ENCODE measurements at regions not wholly inside any gene's neighbourhood (a gene's known extent, or its start where the extent isn't known, plus 50 kb on each side); places are given as distances from the start of the nearest gene placed in this dataset.

DNA sequence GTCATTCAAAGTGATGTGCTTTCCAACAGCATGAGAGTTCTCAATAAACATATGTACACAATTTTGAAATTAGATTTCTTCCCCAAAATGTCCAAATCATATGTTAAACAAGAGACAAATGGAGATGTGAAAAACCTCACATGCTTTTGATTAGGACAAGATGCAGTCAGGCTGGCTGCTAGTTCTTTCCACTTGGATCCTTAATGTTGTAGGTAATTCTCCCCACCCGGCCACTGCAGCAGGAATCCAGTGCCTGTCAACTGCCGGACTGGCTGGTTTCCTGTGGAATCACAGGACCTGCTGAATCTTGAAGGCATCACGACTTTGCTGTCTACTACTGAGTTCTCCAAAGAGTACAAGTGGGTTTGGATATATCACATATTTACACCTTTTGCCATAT is 138.6 kb upstream of the AKR1E2 start:
- DNase-seq: no peak

DNA sequence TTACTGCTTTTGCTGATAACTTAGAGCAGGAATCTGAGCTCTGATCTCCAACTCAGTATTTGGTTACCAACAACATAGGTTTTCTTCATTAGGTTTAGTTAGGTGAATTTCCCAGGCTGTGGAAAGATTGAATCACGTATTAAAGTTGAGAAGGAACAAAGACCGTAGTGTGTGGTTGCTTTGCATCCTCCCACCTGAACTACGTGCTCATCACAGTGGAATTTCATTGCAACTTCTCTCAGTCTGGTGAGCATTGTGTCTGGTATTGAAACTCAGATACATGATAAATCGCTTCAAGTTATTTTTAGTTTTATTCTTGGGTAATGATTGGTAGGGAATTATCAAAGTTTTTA is 139.4 kb upstream of the AKR1E2 start:
- no peak for DNase-seq

DNA sequence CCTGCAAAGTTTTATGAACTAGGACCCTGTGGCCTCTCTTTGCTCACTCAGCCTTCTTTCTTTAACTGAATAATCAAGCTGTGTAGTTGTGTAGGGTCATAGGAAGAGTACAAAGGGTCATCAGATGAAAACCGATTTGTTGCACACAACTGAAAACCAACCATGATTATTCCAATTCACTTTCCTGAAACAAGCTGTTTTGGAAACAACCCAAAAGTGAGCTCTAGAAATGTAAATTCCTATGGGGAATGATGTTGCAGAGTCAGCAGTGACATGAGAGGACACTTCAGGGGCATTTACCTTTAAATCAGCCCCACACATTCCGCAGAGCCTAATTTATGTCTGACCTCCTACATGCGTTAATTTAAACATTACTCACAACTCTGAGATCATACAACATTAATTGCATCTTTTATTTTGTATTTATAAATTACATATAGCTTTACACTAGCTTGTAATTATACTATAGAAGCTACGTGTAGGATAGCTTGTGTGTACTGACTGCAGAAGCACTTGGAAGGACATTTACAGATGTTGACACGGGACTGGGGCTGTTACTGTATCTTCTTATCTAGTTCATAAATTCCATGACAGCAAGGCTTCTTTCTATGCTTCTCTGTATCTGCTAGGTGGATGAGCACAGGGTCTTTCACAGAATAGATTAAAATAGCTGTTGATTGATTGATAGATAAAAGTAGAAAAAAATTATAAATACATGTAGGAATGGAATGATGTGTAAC is 139.9 kb upstream of the AKR1E2 start:
- no peak for DNase-seq

DNA sequence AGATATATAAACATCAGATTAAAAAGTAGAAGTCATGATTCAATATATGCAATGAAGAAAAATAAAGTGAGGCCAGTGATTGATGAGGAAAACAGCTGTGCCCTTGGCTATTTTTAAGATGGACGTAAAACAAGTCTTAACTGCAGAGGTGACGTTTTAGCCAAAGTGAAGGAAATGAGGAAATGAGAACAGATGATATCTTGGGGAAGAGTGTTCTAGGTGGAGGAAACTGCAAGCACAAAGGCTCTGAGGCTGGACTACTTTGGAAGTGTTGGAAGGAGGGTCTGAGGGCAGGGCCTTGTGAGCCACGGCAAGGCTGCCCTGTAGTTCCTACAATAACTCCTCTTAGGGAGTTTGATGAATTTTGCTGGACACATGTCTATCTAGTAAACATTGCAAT is 140.5 kb upstream of the AKR1E2 start:
- DNase-seq: peak; percentile 57

DNA sequence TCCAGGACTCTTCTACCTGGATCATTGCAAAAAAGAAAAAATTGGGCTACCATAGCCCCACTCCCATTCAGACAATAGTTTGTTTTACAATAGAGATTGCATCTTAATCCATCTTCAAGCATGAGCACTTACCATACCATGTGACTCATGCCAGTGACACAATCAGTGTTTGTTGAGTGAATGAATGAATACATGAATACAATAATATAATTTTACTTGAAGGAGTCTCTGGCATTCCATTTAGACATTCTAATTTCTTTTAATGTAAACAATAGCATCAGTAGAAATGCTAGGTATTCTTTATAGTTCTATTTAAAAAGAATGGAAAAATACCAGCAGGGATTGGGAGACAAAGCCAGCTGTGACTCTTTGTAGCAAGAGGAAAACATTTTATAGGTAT is 141.6 kb upstream of the AKR1E2 start:
- no peak for DNase-seq

DNA sequence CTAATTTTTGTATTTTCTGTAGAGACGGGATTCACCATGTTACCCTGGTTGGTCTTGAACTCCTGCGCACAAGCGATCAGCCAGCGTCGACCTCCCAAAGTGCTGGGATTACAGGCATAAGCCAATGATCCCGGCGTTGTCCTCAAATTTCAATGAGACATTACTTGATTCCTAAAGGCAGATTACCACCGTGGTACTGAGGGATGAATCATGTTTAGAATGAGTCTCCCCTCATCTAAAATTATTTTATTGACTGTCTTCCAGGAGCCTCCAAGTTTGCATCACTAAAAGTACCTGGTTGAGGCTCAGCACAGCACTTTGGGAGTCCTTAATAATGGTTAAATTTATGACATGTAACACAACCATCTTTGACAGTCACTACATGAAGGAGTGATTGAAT is 142.2 kb upstream of the AKR1E2 start:
- no peak for DNase-seq

DNA sequence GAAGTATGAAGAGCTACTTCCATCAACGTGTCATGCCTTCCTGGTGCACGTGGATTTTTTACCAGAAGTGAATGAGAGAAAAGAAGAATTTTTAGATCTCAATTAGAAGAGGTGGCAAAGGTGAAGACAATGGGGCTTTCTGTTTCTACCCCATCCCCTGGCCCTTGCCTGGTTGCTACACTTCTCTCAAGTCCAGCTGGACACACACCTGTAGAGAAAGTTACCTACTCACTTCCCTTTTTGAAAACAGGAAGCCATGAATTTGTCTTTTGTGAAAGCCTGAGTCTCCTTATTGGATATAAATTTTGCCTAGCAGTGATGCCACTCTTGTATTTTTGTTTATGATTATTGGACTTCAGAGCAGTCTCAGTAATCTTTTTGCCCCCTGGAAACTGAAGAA is 142.9 kb upstream of the AKR1E2 start:
- DNase-seq: no peak

DNA sequence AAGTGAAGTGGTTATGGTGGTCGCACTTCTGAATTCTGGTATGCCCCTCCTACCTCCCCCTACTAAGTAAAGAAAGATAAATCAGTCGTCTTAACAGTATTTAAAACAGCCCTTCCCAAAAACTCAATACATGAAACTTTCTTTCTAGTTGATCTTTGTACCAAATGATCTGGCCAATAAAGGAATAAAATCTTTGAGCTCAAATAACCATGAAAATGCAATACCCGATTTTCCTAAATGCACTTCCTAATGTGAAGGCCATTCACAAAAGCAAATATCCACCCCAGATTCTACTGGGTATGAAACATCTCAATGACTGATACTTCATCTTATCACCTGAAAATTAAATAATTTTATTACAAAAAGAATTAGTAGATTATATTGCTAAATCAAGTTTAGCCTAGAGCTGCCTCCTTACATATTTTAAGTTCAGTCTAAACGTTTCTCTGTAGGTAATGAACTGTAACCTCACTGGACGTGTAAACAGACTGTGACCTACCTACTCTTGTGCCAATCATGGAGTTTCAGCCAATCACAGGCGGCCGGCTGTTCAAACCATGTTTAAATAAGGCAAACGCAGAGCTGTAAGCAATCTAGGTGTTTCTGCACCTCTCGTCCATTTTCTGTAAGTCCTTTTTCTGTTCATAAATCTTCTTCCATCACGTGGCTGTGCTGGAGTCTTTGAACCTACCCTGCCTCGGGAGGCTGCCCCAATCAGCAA is 146.9 kb upstream of the AKR1E2 start:
- DNase-seq: no peak

DNA sequence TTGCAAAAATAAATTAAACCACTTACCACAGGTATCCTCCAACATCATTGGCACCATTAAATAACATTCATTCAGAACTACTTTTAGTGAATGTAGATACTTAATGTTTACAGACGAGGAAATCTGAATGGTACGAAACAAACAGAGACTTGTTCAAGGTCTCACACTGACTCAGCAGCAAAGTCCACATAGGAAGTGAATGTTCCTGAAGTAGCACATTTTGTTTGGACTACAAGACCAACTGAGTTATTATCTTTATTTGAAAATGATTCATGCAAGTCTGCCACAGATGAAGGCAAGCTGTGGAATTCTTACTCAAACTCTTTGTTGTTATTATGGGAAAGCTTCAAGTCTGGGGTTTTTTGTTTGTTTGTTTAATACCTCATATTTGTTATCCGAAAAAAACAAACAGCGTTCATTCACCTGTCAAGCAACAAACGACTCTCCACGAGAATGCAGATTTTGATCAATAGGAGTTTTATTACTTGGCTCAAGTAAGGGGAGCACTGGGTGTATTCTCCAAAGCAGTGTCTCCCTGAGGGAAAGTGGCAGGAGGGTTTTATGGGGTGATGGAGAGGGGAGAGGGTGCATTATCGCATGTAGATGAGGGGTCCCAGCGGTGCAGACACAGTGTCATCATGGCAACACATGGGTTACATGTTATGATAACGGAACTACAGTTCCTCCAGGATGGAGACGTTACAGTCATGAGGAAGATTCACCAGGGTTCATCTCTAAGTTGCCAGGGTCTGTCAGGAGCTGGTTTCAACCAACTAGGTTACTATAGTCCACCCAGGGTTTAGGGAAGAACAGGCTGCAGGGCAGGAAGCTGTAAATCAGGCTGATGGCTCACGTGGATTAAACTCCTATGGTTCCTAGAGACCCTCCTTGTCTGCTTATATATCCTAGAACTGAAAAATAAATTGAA is 147.7 kb upstream of the AKR1E2 start:
- no peak for DNase-seq

DNA sequence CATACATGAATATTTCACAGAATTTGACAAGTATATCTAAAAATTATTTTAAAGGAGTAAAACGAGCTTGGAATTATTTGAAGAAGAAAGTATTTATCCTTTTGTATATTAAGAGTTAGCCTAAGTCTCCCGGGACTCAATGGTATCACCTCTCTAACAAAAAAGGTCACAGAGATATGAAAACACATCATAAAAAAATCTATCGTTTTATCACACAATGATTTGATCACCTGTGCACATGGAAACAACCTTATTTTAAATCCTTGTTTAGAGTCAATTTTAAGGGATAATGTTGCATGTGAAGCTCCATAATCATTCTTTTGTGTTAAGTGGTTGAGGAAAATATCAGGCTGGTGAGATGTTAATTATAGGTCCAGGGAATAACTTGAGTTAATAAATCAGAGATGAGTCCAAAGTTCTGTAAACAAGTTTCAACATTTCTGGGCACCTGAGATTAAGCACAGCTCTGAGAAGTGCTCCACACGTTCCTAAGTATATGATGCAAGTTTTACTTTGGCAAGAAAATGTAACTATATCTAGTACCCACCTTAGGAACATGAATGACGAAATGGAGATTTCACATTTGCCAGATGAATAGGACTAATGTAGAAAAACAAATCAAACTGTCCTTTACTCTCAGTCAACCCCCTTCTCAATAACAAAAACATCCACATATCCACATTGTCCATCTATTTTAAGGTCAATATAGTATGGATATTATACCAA is 148.5 kb upstream of the AKR1E2 start:
- DNase-seq: no peak

DNA sequence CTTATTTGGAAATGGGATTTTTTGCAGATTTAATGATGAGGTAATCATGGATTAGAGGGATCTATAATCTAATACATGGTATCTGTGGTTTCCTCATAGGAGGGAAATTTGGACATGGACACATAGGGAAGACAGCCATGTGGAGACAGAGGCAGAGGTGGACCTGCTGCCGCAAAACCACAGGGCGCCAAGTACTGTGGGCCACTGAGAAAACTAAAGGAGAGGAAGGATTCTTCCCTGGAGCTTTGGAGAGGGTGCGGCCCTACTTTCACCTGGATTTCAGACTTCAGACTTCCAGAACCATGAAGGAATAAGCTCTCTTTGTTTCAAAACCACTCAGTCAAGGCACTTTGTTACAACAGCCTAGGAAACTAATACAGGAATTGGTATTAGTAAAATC is 149.4 kb upstream of the AKR1E2 start:
- DNase-seq: no peak

DNA sequence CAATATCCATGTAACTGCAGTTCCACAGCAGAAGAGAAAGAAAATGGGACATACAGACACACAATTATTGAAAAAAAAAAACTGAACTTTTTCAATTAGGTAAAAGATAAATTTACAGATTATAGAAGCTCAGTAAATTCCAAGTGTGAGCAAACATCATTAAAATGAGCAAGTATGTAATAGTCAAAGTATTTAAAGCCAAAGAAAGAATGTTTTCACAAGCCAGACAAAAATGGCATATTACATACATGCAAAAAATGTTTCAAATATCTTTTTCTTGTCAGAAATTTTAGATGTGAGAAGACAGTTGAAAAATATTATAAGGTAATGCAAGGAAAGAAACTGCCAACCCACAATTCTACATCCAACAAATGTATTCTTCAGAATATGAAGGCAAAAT is 150.2 kb upstream of the AKR1E2 start:
- no peak for DNase-seq

DNA sequence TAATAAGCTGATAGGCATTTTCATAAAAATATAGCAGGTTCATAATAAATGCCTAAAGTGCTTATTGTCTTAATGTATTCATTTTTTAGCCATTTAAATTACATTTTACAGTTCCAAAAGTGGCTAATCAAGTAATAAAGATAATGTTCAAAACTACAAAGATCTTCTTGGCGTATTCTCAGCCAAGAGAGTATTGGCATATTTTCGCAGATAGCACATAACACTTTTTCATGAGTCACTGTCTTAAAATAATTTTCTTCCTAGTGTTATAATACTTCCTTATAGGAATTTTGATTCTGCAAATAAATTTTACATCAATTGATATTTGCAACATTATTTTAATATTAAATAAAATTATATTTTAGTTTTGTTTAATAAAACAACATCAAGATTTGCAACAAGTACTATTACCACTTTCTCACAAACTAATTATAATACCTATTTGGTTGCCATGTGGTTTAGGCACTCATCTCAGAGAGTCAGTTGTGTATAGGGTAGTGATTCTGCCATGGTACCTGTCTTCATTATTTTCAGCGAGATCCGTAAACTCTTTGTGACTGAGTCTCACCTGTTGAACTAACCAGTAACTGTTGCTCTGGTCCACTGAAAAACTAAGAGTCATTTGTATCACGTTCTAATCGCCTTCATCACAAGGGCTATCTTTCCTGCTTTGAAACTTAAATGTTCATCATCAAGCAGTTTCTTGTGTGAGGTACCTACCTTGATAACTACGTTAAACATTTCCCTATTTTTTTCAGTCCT is 152.5 kb upstream of the AKR1E2 start:
- no peak for DNase-seq

DNA sequence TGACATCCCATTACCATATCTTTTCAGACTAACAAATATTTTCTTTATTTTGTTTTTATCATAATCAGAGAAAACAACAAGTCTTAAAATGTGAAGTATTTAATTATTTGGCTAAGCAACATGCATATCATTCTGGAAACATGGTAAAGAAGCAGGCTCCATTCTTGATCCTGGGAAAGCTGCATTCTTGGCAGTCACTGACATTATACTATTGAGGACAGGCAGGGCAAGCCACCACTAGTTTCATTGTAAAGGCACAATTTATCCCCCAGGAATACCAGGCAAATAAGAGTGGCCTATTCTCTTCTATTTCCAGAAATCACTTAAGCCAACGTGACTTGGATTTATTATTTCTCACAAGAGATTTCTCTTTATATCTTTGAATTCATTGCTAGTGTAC is 153.8 kb upstream of the AKR1E2 start:
- no peak for DNase-seq

DNA sequence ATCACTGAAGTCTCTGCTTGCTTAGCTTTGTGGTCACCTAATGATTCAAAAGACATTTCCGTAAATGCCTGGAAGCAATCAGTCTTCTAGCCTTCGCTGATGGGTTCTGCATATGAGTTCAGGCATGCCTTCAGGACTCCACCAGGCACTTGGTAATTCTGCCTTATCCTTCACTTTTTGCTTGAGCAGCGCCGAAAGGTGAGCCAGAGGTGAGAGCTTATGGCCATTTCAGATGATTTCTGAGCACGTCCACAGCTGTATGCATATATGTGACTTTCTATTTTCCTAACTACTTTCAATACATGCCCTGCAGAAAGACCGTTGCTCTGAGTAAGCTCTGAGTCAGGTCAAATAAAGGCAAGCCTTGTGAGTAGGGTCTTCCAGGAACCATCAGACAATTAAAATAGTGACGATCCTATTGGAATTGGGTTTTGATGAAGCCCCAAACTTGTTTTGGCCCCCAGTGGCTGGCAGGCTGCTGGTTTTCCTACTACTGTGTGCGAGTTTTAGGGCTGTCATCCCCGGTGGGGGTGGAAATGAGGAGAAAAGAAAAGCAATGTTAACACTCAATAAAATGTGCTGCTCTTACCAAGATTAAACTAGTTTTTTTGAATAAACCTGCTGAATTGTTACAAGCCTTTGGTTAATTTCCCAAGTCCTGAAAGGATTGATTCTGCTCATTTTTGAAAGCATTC is 154.4 kb upstream of the AKR1E2 start:
- no peak for DNase-seq

DNA sequence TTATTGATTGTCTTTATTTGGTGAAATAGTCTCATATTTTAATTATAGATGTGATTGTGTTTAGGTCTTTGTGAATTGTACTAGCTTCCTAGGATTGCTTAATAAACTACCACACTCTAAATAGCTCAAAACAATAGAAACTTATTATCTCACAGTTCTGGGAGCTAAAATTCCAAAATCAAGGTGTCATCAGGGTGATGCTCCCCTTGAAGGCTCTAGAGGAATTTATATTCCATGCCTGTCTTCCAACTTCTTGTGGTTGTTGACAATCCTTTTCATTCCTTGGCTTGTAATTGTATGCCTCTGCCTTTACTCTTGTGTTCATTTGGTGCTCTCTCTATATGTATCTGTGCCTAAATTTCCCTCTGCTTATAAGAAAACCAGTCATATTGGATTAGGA is 155.3 kb upstream of the AKR1E2 start:
- no peak for DNase-seq

DNA sequence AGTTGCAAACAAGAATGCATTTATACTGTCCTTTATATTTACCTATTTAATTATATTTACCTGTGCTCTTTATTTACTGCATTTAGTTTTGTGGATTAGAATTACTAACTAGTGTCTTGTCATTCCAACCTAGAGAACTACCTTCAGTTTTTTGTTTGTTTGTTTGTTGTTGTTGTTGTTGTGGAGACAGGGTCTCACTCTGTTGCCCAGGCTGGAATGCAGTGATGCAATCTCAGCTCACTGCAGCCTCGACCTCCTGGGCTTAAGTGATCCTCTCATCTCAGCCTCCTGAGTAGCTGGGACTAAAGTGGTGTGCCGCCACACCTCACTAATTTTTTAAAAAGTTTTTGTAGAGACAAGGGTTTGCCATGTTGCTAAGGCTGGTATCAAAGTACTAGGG is 156.4 kb upstream of the AKR1E2 start:
- DNase-seq: no peak

DNA sequence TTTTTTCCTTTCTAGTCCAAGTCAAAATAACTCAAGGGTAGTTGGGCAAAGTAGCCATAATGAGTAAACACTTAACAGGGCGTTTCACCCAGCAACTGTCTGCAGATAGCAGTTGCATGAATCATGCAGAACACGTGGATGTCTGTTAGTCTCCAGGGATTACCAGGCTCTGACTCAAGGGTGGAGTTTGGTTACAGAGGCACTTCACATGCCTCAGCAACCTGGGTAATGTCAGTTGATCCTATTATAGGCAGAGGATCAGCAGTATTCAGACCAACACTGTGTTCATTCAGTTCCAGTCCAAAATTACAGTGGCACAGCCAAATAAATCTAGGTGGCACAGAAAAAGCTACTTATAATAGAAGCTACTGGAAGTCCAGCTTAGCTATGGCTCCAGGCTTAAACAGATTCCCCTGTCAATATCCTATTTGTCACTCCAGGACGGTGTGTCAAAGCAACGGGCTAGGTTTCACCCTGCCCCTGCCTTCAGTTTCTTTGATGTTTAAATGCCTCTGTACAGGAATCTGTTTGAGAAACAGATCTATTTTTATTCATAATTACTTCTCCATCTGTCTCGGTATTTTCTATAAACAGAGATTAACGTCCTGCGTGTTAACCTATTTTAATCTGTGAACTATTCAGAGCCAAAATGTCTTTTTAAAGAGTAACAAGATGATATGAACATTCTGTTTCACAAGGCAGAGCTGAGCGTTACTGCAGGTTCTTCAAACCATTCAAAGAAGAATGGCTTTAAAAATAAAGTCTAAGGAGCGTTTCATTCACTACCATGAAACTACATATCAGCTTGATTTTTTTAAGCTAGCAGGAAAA is 162.6 kb upstream of the AKR1E2 start:
- peak; percentile 98 for DNase-seq

DNA sequence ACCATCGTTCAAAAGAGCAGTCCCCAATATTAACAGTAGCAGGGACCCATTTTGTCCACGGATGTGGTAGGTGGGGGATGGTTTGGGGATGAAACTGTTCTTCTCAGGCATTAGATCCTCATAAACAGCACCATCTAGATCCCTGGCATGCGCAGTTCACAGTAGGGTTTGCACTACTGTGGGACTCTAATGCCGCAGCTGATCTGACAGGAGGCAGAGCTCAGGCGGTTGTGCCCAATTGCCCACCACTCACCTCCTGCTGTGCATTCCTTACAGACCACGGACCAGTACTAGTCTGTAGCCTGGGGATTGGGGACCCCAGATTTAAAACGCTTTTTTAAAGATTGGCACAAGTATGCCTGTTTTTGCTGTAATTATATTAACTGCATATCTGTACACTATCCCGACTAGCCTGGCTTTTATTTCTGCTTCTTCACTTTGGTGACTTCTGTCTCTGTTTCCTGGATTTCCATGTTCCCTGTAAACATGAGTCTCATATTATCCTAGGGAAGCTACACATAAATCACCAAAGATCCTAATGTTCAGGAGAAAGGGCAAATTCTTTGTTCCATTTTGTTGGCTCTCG is 163.3 kb upstream of the AKR1E2 start:
- DNase-seq: peak; percentile 50

DNA sequence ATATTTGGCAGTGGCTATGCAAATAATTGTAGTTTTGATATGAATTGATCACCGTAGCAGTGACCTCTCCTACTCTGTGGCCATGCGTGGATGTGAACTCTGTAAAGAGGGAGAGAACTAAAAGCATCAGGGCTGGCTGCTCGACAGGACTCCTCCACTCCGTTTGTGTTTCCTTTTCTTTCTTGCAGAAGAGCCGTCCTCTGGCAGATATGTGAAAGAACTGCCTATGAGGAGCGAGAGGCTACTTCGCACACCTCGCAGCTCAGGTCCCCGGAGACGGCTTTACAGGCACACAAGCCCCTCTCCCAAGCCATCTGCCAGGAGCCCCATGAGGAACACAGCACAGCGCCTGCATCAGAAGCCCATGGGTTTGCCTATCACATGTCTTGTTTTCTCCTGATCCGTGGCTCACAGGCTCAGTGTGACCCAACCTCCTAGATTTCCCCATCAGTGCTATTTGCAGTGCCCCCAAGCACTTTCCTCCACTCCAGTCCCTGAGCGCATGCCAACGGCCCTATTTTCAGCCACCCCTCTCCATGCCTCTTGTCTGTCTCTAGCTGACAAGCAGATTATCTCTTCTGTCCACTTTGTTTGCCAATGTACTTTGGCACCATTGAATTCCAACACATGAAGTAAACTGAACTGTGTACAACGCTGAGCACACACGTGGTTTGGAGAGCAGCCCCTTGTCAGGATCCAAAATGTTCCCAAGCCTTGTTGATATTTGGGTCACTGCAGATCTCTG is 164.3 kb upstream of the AKR1E2 start:
- DNase-seq: peak; percentile 13
